OCI-LY1 (cell line): ENCODE measurements at regions not wholly inside any gene's neighbourhood (a gene's known extent, or its start where the extent isn't known, plus 50 kb on each side); places are given as distances from the start of the nearest gene placed in this dataset.

ENCODE experiments used
- EZH2 ChIP-seq: fragments of 200-600 bp; sonication (generic), shearing (Covaris generic); IDR thresholded peaks from 2 replicates; pipeline ENCODE4 v1.8.0; 2017; ENCODE audit warnings: borderline replicate concordance, mixed run types, mild to moderate bottlenecking, antibody characterized with exemption, low read length, moderate library complexity, mixed read lengths
- TF ChIP-seq, protein P1 (sequence below): fragments of 200-600 bp; sonication (generic), shearing (Covaris generic); IDR thresholded peaks from 2 replicates; pipeline ENCODE4 v1.5.1; 2017; ENCODE audit warnings: mild to moderate bottlenecking, antibody characterized with exemption, low read length, moderate library complexity, mixed read lengths

DNA sequence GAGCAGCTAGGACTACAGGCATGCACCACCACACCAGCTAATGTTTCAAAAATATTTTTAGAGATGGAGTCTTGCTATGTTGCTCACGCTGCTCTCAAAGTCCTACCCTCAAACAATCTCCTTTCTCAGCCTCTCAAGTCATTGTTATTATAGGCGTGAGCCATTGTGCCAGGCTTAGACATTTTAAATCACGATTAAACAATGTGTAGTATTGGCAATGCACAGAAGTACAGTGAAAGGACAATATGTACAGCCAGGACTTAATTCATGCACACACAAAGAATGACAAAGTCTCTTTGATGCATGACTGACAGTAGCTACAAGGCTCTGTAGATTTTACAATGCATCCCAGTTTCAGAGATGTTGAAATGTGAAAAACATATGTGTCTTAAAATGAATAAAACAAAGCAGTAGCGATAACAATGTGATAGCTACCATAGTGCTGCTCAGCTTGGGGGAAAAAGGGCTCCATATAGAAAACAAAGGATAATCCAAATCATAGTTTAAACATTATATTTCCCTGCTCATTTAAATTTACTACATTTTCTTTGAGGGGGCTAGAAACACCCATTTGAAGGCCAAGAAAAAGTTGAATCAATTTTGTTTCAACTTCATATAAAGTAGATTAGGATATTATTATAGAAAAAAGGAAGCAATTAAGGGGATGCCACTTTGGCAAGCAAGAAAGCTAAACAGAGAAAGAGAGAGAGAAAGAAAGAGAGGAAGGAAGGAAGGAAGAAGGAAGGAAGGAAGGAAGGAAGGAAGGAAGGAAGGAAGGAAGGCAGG lies 272.4 kb upstream of the SMIM31 start:
- TF ChIP-seq, protein P1, sequence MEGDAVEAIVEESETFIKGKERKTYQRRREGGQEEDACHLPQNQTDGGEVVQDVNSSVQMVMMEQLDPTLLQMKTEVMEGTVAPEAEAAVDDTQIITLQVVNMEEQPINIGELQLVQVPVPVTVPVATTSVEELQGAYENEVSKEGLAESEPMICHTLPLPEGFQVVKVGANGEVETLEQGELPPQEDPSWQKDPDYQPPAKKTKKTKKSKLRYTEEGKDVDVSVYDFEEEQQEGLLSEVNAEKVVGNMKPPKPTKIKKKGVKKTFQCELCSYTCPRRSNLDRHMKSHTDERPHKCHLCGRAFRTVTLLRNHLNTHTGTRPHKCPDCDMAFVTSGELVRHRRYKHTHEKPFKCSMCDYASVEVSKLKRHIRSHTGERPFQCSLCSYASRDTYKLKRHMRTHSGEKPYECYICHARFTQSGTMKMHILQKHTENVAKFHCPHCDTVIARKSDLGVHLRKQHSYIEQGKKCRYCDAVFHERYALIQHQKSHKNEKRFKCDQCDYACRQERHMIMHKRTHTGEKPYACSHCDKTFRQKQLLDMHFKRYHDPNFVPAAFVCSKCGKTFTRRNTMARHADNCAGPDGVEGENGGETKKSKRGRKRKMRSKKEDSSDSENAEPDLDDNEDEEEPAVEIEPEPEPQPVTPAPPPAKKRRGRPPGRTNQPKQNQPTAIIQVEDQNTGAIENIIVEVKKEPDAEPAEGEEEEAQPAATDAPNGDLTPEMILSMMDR: no peak
- no peak for TF ChIP-seq EZH2
